Testis (tissue), 2 donors: ENCODE measurements at regions not wholly inside any gene's neighbourhood (a gene's known extent, or its start where the extent isn't known, plus 50 kb on each side); places are given as distances from the start of the nearest gene placed in this dataset.

Experiments used
- DNase-seq: peaks from one replicate; pipeline ENCODE4 v3.0.0-alpha.2; 2019
- H3K27ac ChIP-seq, 2 donors: fragments of 200-600 bp; sonication (generic); one replicate each; pipeline ENCODE4 v1.5.1; 2019
- H3K27me3 ChIP-seq: fragments of 200-600 bp; sonication (generic); one replicate; pipeline ENCODE4 v1.5.1; 2019
- H3K36me3 ChIP-seq: fragments of 200-600 bp; sonication (generic); one replicate; pipeline ENCODE4 v1.5.1; 2017; ENCODE audit warnings: low read depth; ENCODE audit errors: missing control alignments
- H3K4me1 ChIP-seq: fragments of 200-600 bp; sonication (generic); one replicate; pipeline ENCODE4 v1.5.1; 2019
- H3K4me3 ChIP-seq, 2 donors: fragments of 200-600 bp; sonication (generic); one replicate each; pipeline ENCODE4 v1.5.1; 2017 to 2019
- H3K9me3 ChIP-seq: fragments of 200-600 bp; sonication (generic); one replicate; pipeline ENCODE4 v1.5.1; 2017
- CTCF ChIP-seq, 3 experiments: fragments of 450-650 bp in 2 of 3; fragments of 200-600 bp in 1 of 3; sonication (generic) in 1 of 3; IDR thresholded peaks; one replicate each; pipeline ENCODE4 v1.5.1; 2016 to 2019; ENCODE audit warnings: antibody characterized with exemption in 3 of 3, mild to moderate bottlenecking in 2 of 3, moderate library complexity in 1 of 3
- POLR2A ChIP-seq: fragments of 450-650 bp; IDR thresholded peaks from one replicate; pipeline ENCODE4 v1.6.1; 2017; ENCODE audit warnings: antibody characterized with exemption, mild to moderate bottlenecking, moderate library complexity
- WGBS, 2 donors: methylation state at CpG; one replicate each; pipeline ENCODE4 v1.1.5; 2018; 5-methylcytosine and 5-hydroxymethylcytosine counted together
- intact Hi-C: fragments of 100-400 bp; cut with DNase I; formaldehyde crosslinking; loops from one replicate; pipeline ENCODE4 v1.15.1; 2023; ENCODE audit warnings: low total_unique reads

- H3K27ac ChIP-seq, result no peak overlapping the region
- no peak overlapping the region for H3K4me3 ChIP-seq
- WGBS, 2 donors, result 80 to 82% methylated on average over 9 of the region's 9 CpGs
- no peak for DNase-seq
- no peaks in the 10 kb centered on the region for H3K9me3 ChIP-seq
- no peaks in the 10 kb centered on the region for H3K4me1 ChIP-seq
- no peaks in the 10 kb centered on the region for H3K36me3 ChIP-seq
- TF ChIP-seq POLR2A, result no peak
- TF ChIP-seq CTCF (IDR thresholded peaks at IDR 0.05), result no peak
- intact Hi-C loops, result no loop called here
- H3K27me3 ChIP-seq, result no peaks in the 10 kb centered on the region
These were observed 135.6 kb upstream of the ABI3BP start for GRCh38 chr3:101128786-101129185.

- Histone ChIP-seq H3K9me3 (no peaks in the 10 kb centered on the region), H3K27me3 (no peaks in the 10 kb centered on the region), H3K36me3 (no peaks in the 10 kb centered on the region), H3K27ac (no peak overlapping the region), H3K4me3 (no peak overlapping the region), H3K4me1 (no peaks in the 10 kb centered on the region)
- TF ChIP-seq CTCF (IDR thresholded peaks at IDR 0.05), result no peak
- no peak for TF ChIP-seq POLR2A
- intact Hi-C loops, result no loop called here
- WGBS, 2 donors, result 52 to 56% methylated on average over 1 of the region's 1 CpG
- DNase-seq, result no peak
These were observed 134.8 kb upstream of the ABI3BP start for GRCh38 chr3:101128001-101128400.

- DNase-seq, result no peak
- TF ChIP-seq POLR2A (no peak), CTCF (IDR thresholded peaks at IDR 0.05) (no peak)
- intact Hi-C loops, result no loop called here
- Histone ChIP-seq H3K27ac (no peak overlapping the region), H3K36me3 (no peaks in the 10 kb centered on the region), H3K27me3 (no peaks in the 10 kb centered on the region), H3K9me3 (no peaks in the 10 kb centered on the region), H3K4me3 (no peak overlapping the region), H3K4me1 (no peaks in the 10 kb centered on the region)
- WGBS, 2 donors, result 59 to 72% methylated on average over 2 of the region's 2 CpGs
These were observed 130.9 kb upstream of the ABI3BP start for GRCh38 chr3:101124125-101124524.

- 85 to 89% methylated on average over 2 of the region's 2 CpGs for WGBS, 2 donors
These were observed 129.9 kb upstream of the ABI3BP start for GRCh38 chr3:101123081-101123480.

More at GRCh38 chr3:101123081-101123480, 129.9 kb upstream of the ABI3BP start:
- Histone ChIP-seq H3K4me1 (no peaks in the 10 kb centered on the region), H3K9me3 (no peaks in the 10 kb centered on the region), H3K36me3 (no peaks in the 10 kb centered on the region), H3K27ac (no peak overlapping the region), H3K27me3 (no peaks in the 10 kb centered on the region), H3K4me3 (no peak overlapping the region)
- no peak for TF ChIP-seq CTCF (IDR thresholded peaks at IDR 0.05)
- TF ChIP-seq POLR2A, result no peak
- intact Hi-C loops, result no loop called here
- no peak for DNase-seq
